Amygdala (tissue), 56 donors: ENCODE measurements at regions not wholly inside any gene's neighbourhood (a gene's known extent, or its start where the extent isn't known, plus 50 kb on each side); places are given as distances from the start of the nearest gene placed in this dataset.
"Not testable (repeated sequence)": the region's sequence is repeated elsewhere in the genome, so short reads cannot be mapped to it uniquely, and the experiment has no call there.

Experiments used
- DNase-seq, 56 donors: peaks; one replicate each; lab custom pipeline; 2025; lab: John Stamatoyannopoulos, UW

GRCh38 chr14:49946320-49947141 lies 53.6 kb downstream of the ARF6 start:
- DNase-seq, result peak in 17 of 56 donors; percentile 2 to 73 (median 21)

DNA sequence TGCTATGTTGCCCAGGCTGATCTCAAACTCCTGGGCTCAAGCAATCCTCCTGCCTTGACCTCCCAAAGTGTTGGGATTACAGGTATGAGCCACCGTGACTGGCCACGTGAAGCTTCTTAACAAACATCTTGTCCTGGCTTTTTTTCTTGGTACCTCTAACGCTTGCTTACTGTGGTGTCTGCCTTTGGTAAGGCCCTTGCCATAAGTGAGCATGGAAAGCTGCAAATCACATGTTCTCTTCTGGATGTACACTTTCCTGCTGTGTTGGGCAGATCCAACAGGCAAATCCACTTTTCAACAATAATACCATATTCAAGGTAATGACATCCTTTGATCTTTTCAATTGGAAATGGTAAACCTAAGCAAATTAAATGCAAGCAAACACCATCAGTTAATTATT lies 54.6 kb downstream of the ARF6 start:
- DNase-seq, result no peak

GRCh38 chr14:49950275-49951228 lies 57.7 kb downstream of the ARF6 start:
- no peak for DNase-seq

DNA sequence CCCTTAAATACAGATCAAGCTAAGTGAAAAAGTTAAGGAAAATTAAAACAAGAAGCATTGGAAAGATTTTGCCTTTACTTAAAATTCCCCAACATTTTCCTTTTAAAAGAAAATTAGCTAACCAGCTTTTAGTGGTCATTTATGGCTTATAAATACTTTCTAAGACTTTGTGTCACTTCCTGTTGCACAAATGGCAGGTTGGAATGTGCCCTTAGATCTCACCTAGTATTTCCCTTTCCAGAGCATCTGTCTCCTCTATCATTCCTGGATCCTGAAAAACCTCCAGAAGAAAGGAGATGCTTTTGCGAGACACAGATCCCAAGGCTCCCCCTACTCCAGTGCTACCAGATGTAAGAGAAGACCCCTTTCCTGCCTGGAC lies 58.3 kb downstream of the ARF6 start:
- no peak for DNase-seq

DNA sequence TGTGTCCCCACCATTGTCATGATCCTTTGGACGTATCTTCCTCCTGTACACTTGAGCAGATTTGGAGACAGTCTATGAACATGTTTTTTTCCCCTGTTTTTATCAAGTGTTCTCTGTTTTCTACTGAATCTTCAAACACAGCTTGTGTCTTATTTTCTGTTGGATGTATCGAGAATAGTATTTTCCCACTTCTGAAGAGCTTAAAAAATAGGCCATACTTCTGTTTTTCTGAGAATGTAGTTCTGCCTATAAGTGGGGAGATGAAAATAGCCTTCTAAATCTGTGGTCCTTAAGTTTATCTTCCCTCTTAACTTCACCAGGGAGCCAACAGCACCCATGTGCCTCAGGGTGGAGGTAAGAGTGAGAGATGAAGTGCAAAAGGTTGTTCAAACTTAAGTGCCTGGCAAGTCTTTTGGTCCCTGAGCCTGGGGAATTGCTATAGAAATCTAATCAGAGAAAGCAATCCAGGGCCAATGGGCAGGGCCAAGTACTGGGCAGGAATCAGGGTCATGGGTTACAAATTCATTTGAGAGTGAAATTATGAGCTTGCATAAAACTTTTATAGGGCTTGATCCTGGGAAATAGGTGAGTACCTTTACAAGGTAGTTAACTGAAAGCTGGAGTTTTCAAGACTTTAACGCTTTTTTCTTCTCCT lies 58.9 kb downstream of the ARF6 start:
- DNase-seq, result no peak

DNA sequence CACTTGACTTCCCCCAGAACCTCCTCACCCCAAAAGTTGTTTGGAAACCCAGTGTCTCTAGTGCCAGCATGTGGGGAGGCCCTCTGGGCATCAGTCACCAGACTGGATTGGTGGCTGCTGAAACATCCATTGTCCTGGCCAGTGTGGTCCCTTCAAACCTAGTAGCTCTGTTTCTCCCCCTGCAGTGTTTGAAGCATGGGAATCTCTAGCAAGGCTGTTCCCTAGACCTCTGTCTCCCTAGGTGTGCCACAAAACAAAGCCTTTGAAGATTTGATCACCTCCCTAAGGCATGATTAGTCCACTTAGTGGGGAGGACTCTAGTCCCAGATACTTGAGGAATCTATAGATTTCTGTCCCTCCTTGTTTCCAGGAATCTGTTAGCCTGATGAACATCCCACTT lies 60.3 kb downstream of the ARF6 start:
- no peak for DNase-seq

DNA sequence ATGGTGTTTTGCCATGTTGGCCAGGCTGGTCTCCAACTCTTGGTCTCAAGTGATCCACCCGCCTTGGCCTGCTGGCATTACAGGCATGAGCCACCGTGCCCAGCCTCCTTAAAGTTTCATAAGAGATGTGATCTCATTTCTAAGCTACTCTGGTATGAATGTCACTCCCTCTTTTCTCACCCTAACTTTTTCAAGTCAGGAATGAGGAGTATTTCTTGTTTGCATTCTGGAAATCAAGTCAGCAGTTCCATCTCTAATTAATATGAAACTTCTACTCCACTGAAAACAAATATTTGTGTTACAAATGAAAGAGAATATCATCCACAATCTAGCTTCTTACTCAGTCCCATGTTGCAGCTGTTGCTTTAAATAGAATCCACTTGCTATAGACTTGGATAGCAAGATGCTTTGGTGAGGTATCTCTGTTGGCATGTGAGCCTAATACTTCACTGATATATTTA lies 61.3 kb downstream of the ARF6 start:
- DNase-seq, result no peak

- DNase-seq, result no peak
Observed at GRCh38 chr14:49955024-49955423, 62.1 kb downstream of the ARF6 start.

DNA sequence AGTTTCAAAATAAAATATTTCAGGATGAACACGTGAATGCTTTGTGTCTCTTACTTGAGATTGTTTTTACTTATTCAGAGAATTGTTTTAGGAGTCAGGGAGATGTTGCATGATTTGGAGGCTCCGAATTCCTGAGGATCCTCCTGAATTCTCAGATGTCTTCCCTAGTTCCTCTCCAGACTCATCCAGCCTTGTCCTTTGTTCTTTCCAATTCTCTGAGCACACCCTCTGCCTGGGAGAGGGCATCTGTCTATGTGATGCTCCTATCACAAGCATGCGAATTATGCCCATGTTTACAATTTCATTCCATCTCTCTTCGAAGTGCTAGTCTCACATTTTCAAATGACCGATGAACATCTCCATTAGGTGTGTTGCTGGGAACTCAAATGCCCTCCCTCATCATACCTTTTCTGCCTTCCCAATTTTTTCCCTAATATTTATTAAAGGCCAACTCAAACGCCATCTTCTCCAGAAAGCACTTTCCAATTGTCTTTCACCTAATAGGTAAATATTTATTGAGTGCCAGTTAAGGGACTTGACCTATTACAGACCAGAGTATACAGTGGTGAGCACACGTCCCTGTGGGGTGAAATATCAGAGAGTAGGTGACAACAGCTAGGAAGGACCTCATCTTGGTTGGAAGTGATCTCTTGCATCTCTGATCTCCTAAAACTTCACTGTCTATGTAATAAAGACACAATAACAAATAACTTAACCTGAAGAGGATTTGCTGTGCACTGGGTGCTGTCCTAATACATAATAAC lies 64.4 kb downstream of the ARF6 start:
- no peak for DNase-seq

DNA sequence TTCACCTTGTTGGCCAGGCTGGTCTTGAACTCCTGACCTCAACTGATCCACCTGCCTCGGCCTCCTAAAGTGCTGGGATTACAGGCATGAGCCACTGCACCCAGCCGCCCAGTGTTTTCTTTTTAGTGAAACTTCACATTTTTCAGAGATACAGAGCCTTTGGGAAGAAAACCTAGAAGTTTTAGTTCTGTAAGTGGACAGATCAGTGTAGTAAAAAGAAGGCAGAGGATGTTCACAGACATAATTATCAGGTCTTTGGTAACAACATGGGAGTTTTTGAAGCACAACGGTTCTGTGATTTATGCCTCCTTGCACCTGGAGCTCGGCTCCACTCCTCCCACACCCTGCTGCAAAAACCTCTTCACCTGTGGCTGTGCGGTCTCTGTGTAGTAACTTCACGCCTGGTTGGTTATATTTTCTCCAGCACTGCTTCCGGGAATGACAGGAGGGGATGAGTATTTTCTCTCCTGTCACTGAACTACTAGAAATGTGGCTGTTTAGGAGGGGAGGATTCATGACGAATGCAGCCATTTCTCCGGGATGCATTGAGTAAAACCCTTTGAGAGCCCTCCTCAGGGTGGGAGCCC lies 67.0 kb downstream of the ARF6 start:
- DNase-seq, result no peak

- DNase-seq, result no peak
Observed at GRCh38 chr14:49960453-49960852, 67.6 kb downstream of the ARF6 start.

- peak in 2 of 56 donors; percentile 4 for DNase-seq
Observed at GRCh38 chr14:49961270-49962222, 68.7 kb downstream of the ARF6 start.

DNA sequence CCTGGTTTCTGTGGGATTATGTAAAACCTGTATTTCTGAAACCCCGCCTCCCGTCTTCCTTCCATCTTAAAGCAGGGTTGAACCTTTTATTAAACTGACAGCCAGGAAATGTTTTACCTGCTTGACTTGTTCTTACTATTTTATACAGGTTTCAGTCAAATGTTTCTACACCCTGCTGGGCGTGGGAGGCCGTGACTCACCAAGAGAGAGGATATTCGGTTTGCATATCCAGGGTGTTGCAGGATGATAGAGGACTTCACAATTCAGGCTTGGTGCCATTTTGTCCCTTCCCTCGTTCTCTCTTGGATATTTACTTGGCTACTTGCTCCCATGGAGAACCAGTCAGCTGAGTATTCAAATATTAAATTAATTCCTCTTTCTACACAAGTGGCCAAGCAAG lies 69.7 kb downstream of the ARF6 start:
- DNase-seq, result no peak

DNA sequence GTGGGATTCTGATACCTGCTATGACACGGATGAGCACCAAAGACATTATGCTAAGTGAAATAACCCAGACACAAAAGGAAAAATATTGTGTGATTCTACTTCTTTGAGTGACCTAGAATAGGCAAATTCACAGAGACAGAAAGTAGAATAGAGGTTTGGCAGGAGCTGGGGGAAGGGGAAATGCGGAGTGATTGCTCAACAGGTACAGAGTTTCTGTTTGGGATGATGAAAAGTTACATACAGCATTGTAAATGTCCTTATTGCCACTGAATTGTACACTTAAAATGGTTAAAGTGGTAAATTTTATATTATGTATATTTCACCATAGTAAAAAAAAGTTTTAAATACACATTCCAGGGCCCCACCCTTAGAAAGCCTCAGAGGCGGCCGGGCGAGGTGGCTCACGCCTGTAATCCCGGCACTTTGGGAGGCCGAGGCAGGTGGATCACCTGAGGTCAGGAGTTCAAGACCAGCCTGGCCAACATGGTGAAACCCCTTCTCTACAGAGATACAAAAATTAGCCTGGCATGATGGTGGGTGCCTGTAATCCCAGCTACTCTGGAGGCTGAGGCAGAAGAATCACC lies 72.3 kb downstream of the ARF6 start:
- DNase-seq, result not testable (repeated sequence)

GRCh38 chr14:49966304-49966809 lies 73.5 kb downstream of the ARF6 start:
- no peak for DNase-seq

GRCh38 chr14:49966971-49967630 lies 74.2 kb downstream of the ARF6 start:
- DNase-seq, result no peak

DNA sequence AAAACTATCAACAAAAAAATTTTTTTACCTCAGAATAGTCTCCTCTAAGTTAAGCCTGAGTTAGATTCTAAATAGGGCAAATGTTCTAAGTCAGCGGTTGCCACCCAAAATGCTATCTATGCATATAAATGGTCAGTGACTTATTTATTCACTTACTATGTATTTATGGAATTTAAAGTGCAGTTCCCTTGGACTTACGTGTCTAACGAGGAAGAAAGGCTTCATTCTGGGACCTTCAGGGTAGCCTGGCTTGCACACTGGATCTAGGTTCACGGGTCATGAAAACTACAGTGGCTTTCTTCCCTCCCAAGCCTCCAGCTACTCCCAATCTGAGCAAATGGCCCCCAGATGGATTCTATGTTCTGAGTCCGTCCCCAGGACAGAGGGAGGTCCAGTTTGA lies 77.1 kb downstream of the ARF6 start:
- no peak for DNase-seq
